CD14-positive monocyte (primary cell): ENCODE measurements at regions not wholly inside any gene's neighbourhood (a gene's known extent, or its start where the extent isn't known, plus 50 kb on each side); places are given as distances from the start of the nearest gene placed in this dataset.

ENCODE experiments used
- DNase-seq, 3 donors: peaks; one replicate each; pipeline ENCODE4 v3.0.0-alpha.2; 2011 to 2022
- H2AFZ ChIP-seq: 2 replicates; pipeline ENCODE4 v1.6.0; 2012; ENCODE audit warnings: mild to moderate bottlenecking, low read depth, low read length, inconsistent platforms; ENCODE audit not compliant: insufficient read depth, poor library complexity, severe bottlenecking
- H3K27ac ChIP-seq, 2 donors: 1 replicate in 1 of 2; 2 replicates in 1 of 2; pipeline ENCODE4 v1.5.1; 2012 to 2013; ENCODE audit warnings: low read length in 2 of 2, control low read depth in 1 of 2, inconsistent platforms in 1 of 2, low read depth in 1 of 2, mild to moderate bottlenecking in 1 of 2
- H3K27me3 ChIP-seq, 2 donors: one replicate each; pipeline versions ENCODE4 v1.6.0 to v1.6.1; 2011 to 2013; ENCODE audit warnings: low read length in 2 of 2; ENCODE audit not compliant: control insufficient read depth in 2 of 2, insufficient read depth in 2 of 2
- H3K36me3 ChIP-seq, 2 donors: replicated peaks in 1 of 2; 1 replicate in 1 of 2; 2 replicates in 1 of 2; pipeline versions ENCODE4 v1.5.1 to v1.6.1; 2012 to 2013; ENCODE audit warnings: low read length in 2 of 2, control low read depth in 1 of 2, inconsistent platforms in 1 of 2, mild to moderate bottlenecking in 1 of 2; ENCODE audit not compliant: insufficient read depth in 2 of 2, control insufficient read depth in 1 of 2
- H3K4me1 ChIP-seq, 2 donors: 1 replicate in 1 of 2; 2 replicates in 1 of 2; pipeline versions ENCODE4 v1.5.1 to v1.6.1; 2012 to 2013; ENCODE audit warnings: low read length in 2 of 2, control low read depth in 1 of 2, inconsistent platforms in 1 of 2, mild to moderate bottlenecking in 1 of 2, moderate library complexity in 1 of 2; ENCODE audit not compliant: insufficient read depth in 2 of 2, control insufficient read depth in 1 of 2
- H3K4me2 ChIP-seq: replicated peaks from 2 replicates; pipeline ENCODE3; 2012; ENCODE audit warnings: low read length, moderate library complexity, mild to moderate bottlenecking; ENCODE audit not compliant: poor library complexity, severe bottlenecking; ENCODE audit errors: extremely low read depth
- H3K4me3 ChIP-seq, 3 experiments: fragments of 200-600 bp in 1 of 3; sonication (generic) in 1 of 3; replicated peaks in 1 of 3; 1 replicate in 2 of 3; 2 replicates in 1 of 3; pipeline ENCODE4 v1.5.1; 2011 to 2013; ENCODE audit warnings: low read length in 3 of 3, mild to moderate bottlenecking in 3 of 3, control low read depth in 2 of 3, low read depth in 2 of 3, inconsistent platforms in 1 of 3, moderate library complexity in 1 of 3
- H3K79me2 ChIP-seq: 2 replicates; pipeline ENCODE4 v1.6.0; 2012; ENCODE audit warnings: mild to moderate bottlenecking, control low read depth, inconsistent platforms, low read length, moderate library complexity; ENCODE audit not compliant: insufficient read depth
- H3K9ac ChIP-seq: 2 replicates; pipeline ENCODE4 v1.6.0; 2017; ENCODE audit warnings: low read length, mild to moderate bottlenecking; ENCODE audit not compliant: insufficient read depth, poor library complexity, severe bottlenecking
- H3K9me3 ChIP-seq, 2 donors: replicated peaks in 1 of 2; 1 replicate in 1 of 2; 2 replicates in 1 of 2; pipeline versions ENCODE4 v1.5.1 to v1.6.1; 2012 to 2013; ENCODE audit warnings: low read length in 2 of 2, control low read depth in 1 of 2; ENCODE audit not compliant: control insufficient read depth in 1 of 2, insufficient read depth in 1 of 2
- H4K20me1 ChIP-seq: 2 replicates; pipeline ENCODE4 v1.6.0; 2012; ENCODE audit warnings: mild to moderate bottlenecking, low read length, control low read depth, moderate library complexity; ENCODE audit not compliant: insufficient read depth
- H3K27ac Mint-ChIP-seq, 7 donors: one replicate each; pipeline ENCODE4 v1.8.0; 2020; ENCODE audit warnings: mild to moderate bottlenecking in 7 of 7, mixed read lengths in 7 of 7, moderate library complexity in 6 of 7, inconsistent platforms in 2 of 7
- H3K27me3 Mint-ChIP-seq, 3 donors: one replicate each; pipeline ENCODE4 v1.8.0; 2021 to 2022; ENCODE audit warnings: low read depth in 3 of 3, mild to moderate bottlenecking in 3 of 3, mixed read lengths in 3 of 3, moderate library complexity in 3 of 3, inconsistent platforms in 1 of 3
- H3K36me3 Mint-ChIP-seq, 2 donors: one replicate each; pipeline ENCODE4 v1.8.0; 2020; ENCODE audit warnings: mixed read lengths in 2 of 2, inconsistent platforms in 1 of 2, mild to moderate bottlenecking in 1 of 2
- H3K4me1 Mint-ChIP-seq: one replicate; pipeline ENCODE4 v1.8.0; 2020; ENCODE audit warnings: mild to moderate bottlenecking, mixed read lengths
- H3K4me3 Mint-ChIP-seq, 2 donors: one replicate each; pipeline ENCODE4 v1.8.0; 2020; ENCODE audit warnings: mild to moderate bottlenecking in 2 of 2, mixed read lengths in 2 of 2, moderate library complexity in 1 of 2
- H3K9me3 Mint-ChIP-seq, 7 donors: one replicate each; pipeline ENCODE4 v1.8.0; 2020 to 2022; ENCODE audit warnings: mixed read lengths in 7 of 7, mild to moderate bottlenecking in 6 of 7, moderate library complexity in 6 of 7, inconsistent platforms in 2 of 7
- CTCF ChIP-seq: fragments of 200-600 bp; IDR thresholded peaks from one replicate; pipeline ENCODE4 v1.8.0; 2022; ENCODE audit warnings: antibody characterized with exemption, mild to moderate bottlenecking
- WGBS: methylation state at CpG from one replicate; pipeline ENCODE4 v1.1.5; 2013; ENCODE audit warnings: missing lambda C conversion rate; ENCODE audit not compliant: insufficient coverage; 5-methylcytosine and 5-hydroxymethylcytosine counted together
- intact Hi-C, 2 donors: fragments of 100-400 bp; cut with micrococcal nuclease; formaldehyde crosslinking; loops; one replicate each; pipeline versions ENCODE4 v1.15.0 to v1.15.1; 2023

DNA sequence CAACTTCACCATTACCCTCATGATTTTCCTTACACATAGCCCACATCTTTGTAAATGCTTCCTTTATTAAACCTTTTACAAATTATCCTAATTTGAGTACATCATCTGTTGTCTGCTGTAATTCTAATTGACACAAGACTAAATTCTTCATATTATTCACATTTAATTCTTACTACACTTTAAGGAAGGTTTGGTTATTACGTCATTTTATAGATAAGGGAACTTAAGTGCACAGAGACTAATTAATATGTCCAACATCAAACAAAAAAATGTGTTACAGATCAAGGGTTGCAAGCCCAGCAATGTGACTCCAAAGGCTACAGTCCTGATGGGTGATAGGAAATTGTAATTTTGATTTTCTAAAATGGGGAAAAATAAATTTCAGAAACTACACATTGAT lies 289.1 kb upstream of the ZNF385D start:
- Mint-ChIP-seq H3K27me3 (peaks cover 0 to 2% (median 0%) of the 10 kb centered on the region in 3 donors), H3K9me3 (peaks cover 0 to 8% (median 3%) of the 10 kb centered on the region in 7 donors), H3K27ac (no peak overlapping the region), H3K4me3 (no peak overlapping the region), H3K4me1 (no peaks in the 10 kb centered on the region), H3K36me3 (no peaks in the 10 kb centered on the region)
- Histone ChIP-seq H3K27me3 (no peaks in the 10 kb centered on the region), H3K79me2 (no peaks in the 10 kb centered on the region), H3K4me2 (no peak overlapping the region), H3K9ac (no peak overlapping the region), H3K36me3 (no peaks in the 10 kb centered on the region), H2AFZ (no peak overlapping the region), H3K27ac (no peak overlapping the region), H3K9me3 (no peaks in the 10 kb centered on the region), H3K4me1 (no peaks in the 10 kb centered on the region), H4K20me1 (no peaks in the 10 kb centered on the region), H3K4me3 (no peak overlapping the region)
- no peak for TF ChIP-seq CTCF
- WGBS, result no CpG with 5 or more reads among the region's 1 CpG
- no peak for DNase-seq
- intact Hi-C loops, result no loop called here

GRCh38 chr3:22045882-22046281 lies 294.9 kb upstream of the ZNF385D start:
- H4K20me1 ChIP-seq, result no peaks in the 10 kb centered on the region
- Mint-ChIP-seq H3K36me3 (no peaks in the 10 kb centered on the region), H3K27ac (no peak overlapping the region), H3K9me3 (peaks cover 2 to 18% (median 5%) of the 10 kb centered on the region in 7 donors), H3K4me1 (no peaks in the 10 kb centered on the region), H3K27me3 (no peaks in the 10 kb centered on the region), H3K4me3 (no peak overlapping the region)
- TF ChIP-seq CTCF, result no peak
- no peak overlapping the region for H2AFZ ChIP-seq
- DNase-seq, result no peak
- no peak overlapping the region for H3K4me2 ChIP-seq
- no CpG with 5 or more reads among the region's 1 CpG for WGBS
- H3K27me3 ChIP-seq, result no peaks in the 10 kb centered on the region
- H3K27ac ChIP-seq, result no peak overlapping the region
- no peaks in the 10 kb centered on the region for H3K4me1 ChIP-seq
- no peaks in the 10 kb centered on the region for H3K36me3 ChIP-seq
- H3K9me3 ChIP-seq, result peaks cover 0 to 4% of the 10 kb centered on the region in 2 donors
- H3K79me2 ChIP-seq, result no peaks in the 10 kb centered on the region
- no peak overlapping the region for H3K4me3 ChIP-seq
- H3K9ac ChIP-seq, result no peak overlapping the region
- intact Hi-C loops, result no loop called here
